Peyer's patch (tissue), 4 donors: ENCODE measurements at regions not wholly inside any gene's neighbourhood (a gene's known extent, or its start where the extent isn't known, plus 50 kb on each side); places are given as distances from the start of the nearest gene placed in this dataset.

Source experiments
- POLR2A ChIP-seq, 2 donors: fragments of 450-650 bp; IDR thresholded peaks; one replicate each; pipeline ENCODE4 v1.5.1; 2017; ENCODE audit warnings: antibody characterized with exemption in 2 of 2, mild to moderate bottlenecking in 2 of 2, moderate library complexity in 2 of 2
- TF ChIP-seq, protein P1 (sequence below), 6 experiments: fragments of 450-650 bp in 4 of 6; fragments of 200-600 bp in 2 of 6; sonication (generic) in 1 of 6; IDR thresholded peaks; one replicate each; pipeline ENCODE4 v1.5.1; 2017 to 2019; ENCODE audit warnings: antibody characterized with exemption in 6 of 6, mild to moderate bottlenecking in 3 of 6, moderate library complexity in 1 of 6

DNA sequence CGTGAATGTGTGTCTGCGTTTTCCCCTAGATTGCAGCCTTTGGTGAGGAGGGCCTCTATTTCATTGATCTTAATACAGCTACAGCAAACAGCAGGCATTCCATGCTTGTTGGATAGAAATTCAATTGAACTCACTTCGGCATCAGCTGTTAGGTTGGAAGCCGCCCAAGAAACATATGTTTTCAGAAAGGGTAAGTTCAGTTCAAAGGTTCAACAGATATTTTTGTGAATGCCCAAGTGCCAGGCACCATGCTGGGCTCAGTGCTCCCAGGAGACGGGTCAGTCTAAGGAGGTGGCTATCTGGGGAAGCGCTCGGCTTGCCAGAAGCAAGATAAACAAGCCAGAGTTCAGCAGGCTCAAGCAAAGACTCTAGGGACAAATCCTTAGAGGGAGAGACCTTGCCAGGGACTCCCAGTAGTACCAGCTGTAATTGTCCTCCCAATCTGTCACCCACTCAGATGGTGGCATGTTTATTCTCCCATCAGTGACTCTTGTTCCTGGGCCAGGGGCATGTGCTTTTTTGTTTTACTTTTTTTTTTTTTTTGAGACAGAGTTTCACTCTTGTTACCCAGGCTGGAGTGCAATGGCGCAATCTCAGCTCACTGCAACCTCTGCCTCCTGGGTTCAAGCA is 64.5 kb upstream of the LARGE1 start:
- TF ChIP-seq, protein P1, sequence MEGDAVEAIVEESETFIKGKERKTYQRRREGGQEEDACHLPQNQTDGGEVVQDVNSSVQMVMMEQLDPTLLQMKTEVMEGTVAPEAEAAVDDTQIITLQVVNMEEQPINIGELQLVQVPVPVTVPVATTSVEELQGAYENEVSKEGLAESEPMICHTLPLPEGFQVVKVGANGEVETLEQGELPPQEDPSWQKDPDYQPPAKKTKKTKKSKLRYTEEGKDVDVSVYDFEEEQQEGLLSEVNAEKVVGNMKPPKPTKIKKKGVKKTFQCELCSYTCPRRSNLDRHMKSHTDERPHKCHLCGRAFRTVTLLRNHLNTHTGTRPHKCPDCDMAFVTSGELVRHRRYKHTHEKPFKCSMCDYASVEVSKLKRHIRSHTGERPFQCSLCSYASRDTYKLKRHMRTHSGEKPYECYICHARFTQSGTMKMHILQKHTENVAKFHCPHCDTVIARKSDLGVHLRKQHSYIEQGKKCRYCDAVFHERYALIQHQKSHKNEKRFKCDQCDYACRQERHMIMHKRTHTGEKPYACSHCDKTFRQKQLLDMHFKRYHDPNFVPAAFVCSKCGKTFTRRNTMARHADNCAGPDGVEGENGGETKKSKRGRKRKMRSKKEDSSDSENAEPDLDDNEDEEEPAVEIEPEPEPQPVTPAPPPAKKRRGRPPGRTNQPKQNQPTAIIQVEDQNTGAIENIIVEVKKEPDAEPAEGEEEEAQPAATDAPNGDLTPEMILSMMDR (IDR thresholded peaks at IDR 0.05), result no peak
- no peak for TF ChIP-seq POLR2A (IDR thresholded peaks at IDR 0.05)
